T-cell (primary cell): ENCODE measurements at regions not wholly inside any gene's neighbourhood (a gene's known extent, or its start where the extent isn't known, plus 50 kb on each side); places are given as distances from the start of the nearest gene placed in this dataset.

Experiments used
- ATAC-seq, 4 experiments: fragments of 200-7000 bp in 3 of 4; fragments of 150-1000 bp in 1 of 4; cut with Tn5 transposase; replicated peaks in 1 of 4; 1 replicate in 3 of 4; 2 replicates in 1 of 4; pipeline ENCODE4 v1.10.0; 2021; ENCODE audit warnings: moderate library complexity in 3 of 4, mild to moderate bottlenecking in 2 of 4, moderate number of reproducible peaks in 1 of 4
- CTCF ChIA-PET, 2 donors: fragments of 300-600 bp; sonication (Branson Sonifier 250); formaldehyde crosslinking; loops; one replicate each; lab custom pipeline; 2022; ENCODE audit warnings: antibody characterized with exemption in 2 of 2; lab: Charles Lee
- POLR2A ChIA-PET, 2 donors: fragments of 300-600 bp; sonication (Branson Sonifier 250); formaldehyde crosslinking; loops; one replicate each; lab custom pipeline; 2022; ENCODE audit warnings: antibody characterized with exemption in 2 of 2; lab: Charles Lee
- DNase-seq, 35 experiments: peaks; one replicate each; pipeline versions ENCODE4 v3.0.0 to v3.0.0-alpha.2; 2013 to 2023
- H3K27ac ChIP-seq: one replicate; pipeline ENCODE4 v1.5.1; 2013; ENCODE audit warnings: low read length
- H3K27me3 ChIP-seq, 2 experiments: replicated peaks in 1 of 2; 1 replicate in 1 of 2; 2 replicates in 1 of 2; pipeline versions ENCODE4 v1.6.1 to v1.7.0; 2013; ENCODE audit warnings: low read length in 1 of 2, mixed read lengths in 1 of 2; ENCODE audit not compliant: control insufficient read depth in 2 of 2, insufficient read depth in 2 of 2; ENCODE audit errors: extremely low read depth in 1 of 2
- H3K36me3 ChIP-seq, 2 donors: 1 replicate in 1 of 2; 2 replicates in 1 of 2; pipeline versions ENCODE4 v1.6.1 to v1.7.0; 2013; ENCODE audit warnings: low read length in 1 of 2; ENCODE audit not compliant: control insufficient read depth in 2 of 2, insufficient read depth in 1 of 2; ENCODE audit errors: extremely low read depth in 1 of 2
- H3K4me1 ChIP-seq, 2 experiments: 1 replicate in 1 of 2; 2 replicates in 1 of 2; pipeline versions ENCODE4 v1.6.1 to v1.7.0; 2013; ENCODE audit warnings: low read length in 2 of 2, mixed read lengths in 1 of 2; ENCODE audit not compliant: insufficient read depth in 2 of 2, control insufficient read depth in 1 of 2; ENCODE audit errors: extremely low read depth in 1 of 2
- H3K4me3 ChIP-seq, 2 donors: 1 replicate in 1 of 2; 2 replicates in 1 of 2; pipeline versions ENCODE4 v1.5.1 to v1.7.0; 2013; ENCODE audit warnings: mild to moderate bottlenecking in 2 of 2, low read length in 1 of 2, moderate library complexity in 1 of 2; ENCODE audit not compliant: control insufficient read depth in 1 of 2; ENCODE audit errors: extremely low read depth in 1 of 2
- H3K9me3 ChIP-seq: 2 replicates; pipeline ENCODE4 v1.7.0; 2013
- H3K27ac Mint-ChIP-seq, 2 donors: one replicate each; pipeline ENCODE4 v1.8.0; 2020 to 2021; ENCODE audit warnings: mild to moderate bottlenecking in 2 of 2, mixed read lengths in 2 of 2
- H3K27me3 Mint-ChIP-seq, 2 donors: one replicate each; pipeline ENCODE4 v1.8.0; 2021 to 2022; ENCODE audit warnings: mixed read lengths in 2 of 2
- H3K36me3 Mint-ChIP-seq: one replicate; pipeline ENCODE4 v1.8.0; 2021; ENCODE audit warnings: mixed read lengths
- H3K4me1 Mint-ChIP-seq, 3 donors: one replicate each; pipeline ENCODE4 v1.8.0; 2020 to 2022; ENCODE audit warnings: mixed read lengths in 3 of 3, mild to moderate bottlenecking in 1 of 3
- H3K4me3 Mint-ChIP-seq, 3 donors: one replicate each; pipeline ENCODE4 v1.8.0; 2020 to 2022; ENCODE audit warnings: mild to moderate bottlenecking in 3 of 3, mixed read lengths in 3 of 3, moderate library complexity in 3 of 3
- H3K9me3 Mint-ChIP-seq, 3 donors: one replicate each; pipeline ENCODE4 v1.8.0; 2020 to 2022; ENCODE audit warnings: mixed read lengths in 3 of 3
- WGBS: methylation state at CpG from one replicate; pipeline ENCODE4 v1.1.5; 2013; ENCODE audit warnings: missing lambda C conversion rate; ENCODE audit not compliant: insufficient coverage; 5-methylcytosine and 5-hydroxymethylcytosine counted together

DNA sequence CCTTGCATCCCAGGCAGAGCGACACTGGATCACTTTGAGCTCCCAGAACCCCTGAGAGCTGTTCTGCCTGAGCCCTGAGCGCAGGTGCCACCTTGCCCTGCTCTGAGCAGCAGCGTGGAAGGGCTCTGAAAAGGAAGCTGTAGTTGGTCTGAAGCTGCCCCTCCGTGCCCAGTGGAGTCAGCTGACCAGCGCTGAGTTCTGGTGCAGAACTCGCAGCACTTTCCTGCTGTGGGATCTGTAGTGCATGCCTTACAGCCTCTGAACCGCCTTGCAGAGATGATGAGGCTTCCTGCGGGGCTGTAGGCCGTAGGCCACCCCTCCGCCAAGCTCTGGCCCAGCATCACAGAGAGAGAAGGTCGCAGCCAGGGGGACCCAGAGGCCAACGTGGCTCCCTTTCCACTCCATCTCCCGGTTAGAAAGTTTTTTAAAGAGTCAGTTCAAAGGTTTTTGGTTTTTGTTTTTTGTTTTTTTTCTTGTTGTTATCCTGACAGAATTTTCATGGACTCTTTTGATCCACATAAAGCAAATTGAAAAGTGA is 158.3 kb upstream of the CST7 start:
- Histone ChIP-seq H3K4me1 (no peaks in the 10 kb centered on the region), H3K9me3 (no peaks in the 10 kb centered on the region), H3K4me3 (no peak overlapping the region), H3K36me3 (no peaks in the 10 kb centered on the region), H3K27me3 (peaks cover 0 to 19% of the 10 kb centered on the region in 2 experiments), H3K27ac (no peak overlapping the region)
- H3K27me3 Mint-ChIP-seq: peaks cover 0 to 3% of the 10 kb centered on the region in 2 donors
- ChIA-PET POLR2A (no interaction called here), CTCF (no interaction called here)
- ATAC-seq (no peak), DNase-seq (no peak)
- no peaks in the 10 kb centered on the region for H3K4me1 Mint-ChIP-seq
- no peak overlapping the region for H3K27ac Mint-ChIP-seq
- no peak overlapping the region for H3K4me3 Mint-ChIP-seq
- 78% methylated on average over 9 of the region's 13 CpGs for WGBS
- no peaks in the 10 kb centered on the region for H3K36me3 Mint-ChIP-seq
- H3K9me3 Mint-ChIP-seq: no peaks in the 10 kb centered on the region

DNA sequence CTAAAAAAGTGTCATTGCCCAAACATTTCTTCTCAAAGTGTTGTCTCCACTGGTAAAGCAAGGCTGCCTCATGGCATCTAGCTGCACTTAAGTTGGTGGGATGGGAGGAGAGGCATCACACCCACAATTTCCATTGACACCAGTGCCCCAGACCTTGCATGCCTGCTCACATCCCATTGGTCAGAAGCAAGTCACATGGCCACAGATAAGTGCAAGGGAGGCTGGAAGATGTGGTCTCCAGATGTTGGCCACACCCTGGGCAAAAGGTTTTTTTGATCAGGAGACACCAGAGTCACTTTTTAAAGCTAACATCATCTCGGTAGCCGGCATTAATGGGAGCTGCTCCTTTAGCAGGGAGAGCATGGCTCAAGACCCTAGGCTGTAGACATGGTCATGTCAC is 157.1 kb upstream of the CST7 start:
- H3K36me3 Mint-ChIP-seq: no peaks in the 10 kb centered on the region
- H3K9me3 Mint-ChIP-seq: no peaks in the 10 kb centered on the region
- Histone ChIP-seq H3K4me1 (no peaks in the 10 kb centered on the region), H3K4me3 (no peak overlapping the region), H3K27me3 (peaks cover 0 to 17% of the 10 kb centered on the region in 2 experiments), H3K36me3 (no peaks in the 10 kb centered on the region), H3K27ac (no peak overlapping the region), H3K9me3 (no peaks in the 10 kb centered on the region)
- WGBS: 100% methylated on average over 2 of the region's 2 CpGs
- H3K27ac Mint-ChIP-seq: no peak overlapping the region
- ChIA-PET POLR2A (no interaction called here), CTCF (no interaction called here)
- H3K27me3 Mint-ChIP-seq: peaks cover 0 to 3% of the 10 kb centered on the region in 2 donors
- no peak for DNase-seq
- no peak overlapping the region for H3K4me3 Mint-ChIP-seq
- no peaks in the 10 kb centered on the region for H3K4me1 Mint-ChIP-seq
- no peak for ATAC-seq

DNA sequence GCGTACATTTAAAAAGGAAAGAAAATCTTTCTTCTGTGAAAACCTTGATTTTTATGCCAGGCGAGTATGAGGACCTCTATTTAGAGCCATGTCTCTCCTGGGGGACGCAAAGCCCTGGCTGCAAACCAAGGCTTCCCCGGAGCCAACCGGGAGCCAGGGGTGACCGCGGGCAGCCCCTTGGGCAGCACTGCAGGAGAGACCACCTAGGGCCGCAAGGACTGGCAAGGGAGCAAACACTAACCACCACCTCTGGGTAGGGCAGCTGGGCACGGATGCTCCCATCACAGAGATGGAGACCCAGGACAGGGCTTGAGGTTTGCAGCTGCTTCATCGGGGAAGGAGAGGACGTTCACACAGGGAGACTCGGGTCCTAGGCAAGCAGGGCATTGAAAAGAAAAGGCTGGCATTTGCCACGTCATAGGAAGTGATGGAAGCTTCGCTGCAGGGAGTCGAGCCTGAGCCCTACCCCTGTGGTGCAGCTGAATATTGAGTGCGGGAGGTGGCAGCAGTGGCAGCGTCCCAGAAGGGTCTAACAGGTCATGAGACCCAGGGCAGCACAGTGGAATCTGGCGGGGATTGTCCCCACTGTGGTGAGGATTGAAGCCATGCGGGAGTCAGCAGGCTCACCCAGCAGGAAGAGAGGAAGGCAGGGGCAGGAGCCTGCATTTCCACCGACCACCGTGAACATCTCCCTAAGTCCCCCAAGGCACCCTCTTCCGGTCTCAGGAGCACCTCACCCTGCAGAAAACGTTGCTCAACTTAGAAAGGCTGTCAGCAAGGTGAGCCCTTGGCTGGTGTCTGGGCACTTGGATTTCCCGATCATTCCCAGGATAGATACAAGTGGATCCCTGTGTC is 156.2 kb upstream of the CST7 start:
- DNase-seq (no peak), ATAC-seq (no peak)
- Histone ChIP-seq H3K4me1 (no peaks in the 10 kb centered on the region), H3K27ac (no peak overlapping the region), H3K27me3 (peaks cover 0 to 16% of the 10 kb centered on the region in 2 experiments), H3K4me3 (no peak overlapping the region), H3K36me3 (no peaks in the 10 kb centered on the region), H3K9me3 (no peaks in the 10 kb centered on the region)
- ChIA-PET POLR2A (no interaction called here), CTCF (no interaction called here)
- no peaks in the 10 kb centered on the region for H3K36me3 Mint-ChIP-seq
- no peaks in the 10 kb centered on the region for H3K9me3 Mint-ChIP-seq
- H3K4me1 Mint-ChIP-seq: no peaks in the 10 kb centered on the region
- peaks cover 0 to 3% of the 10 kb centered on the region in 2 donors for H3K27me3 Mint-ChIP-seq
- 83% methylated on average over 21 of the region's 24 CpGs for WGBS
- H3K4me3 Mint-ChIP-seq: no peak overlapping the region
- H3K27ac Mint-ChIP-seq: peak overlapping the region in 1 of 2 donors; percentile 39

DNA sequence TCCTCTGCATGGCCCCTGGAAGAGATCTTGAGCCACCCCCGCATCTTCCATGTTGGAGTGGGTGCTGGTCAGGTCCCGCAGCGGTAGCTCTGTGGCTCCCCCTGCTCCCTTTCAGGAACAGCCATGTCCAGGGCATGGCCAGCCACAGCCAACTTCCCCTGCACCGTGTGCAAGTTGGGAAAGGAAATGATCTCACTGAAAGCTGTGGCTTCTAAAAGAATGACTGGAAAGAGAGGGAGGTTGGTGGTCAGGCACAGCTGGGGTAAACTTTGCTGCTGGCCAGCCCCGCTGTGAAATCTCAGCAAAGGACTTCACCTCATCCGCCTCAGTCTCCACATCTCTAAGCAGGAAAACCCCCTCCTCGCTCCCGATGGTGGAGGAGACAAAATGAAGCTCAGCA is 153.6 kb upstream of the CST7 start:
- Histone ChIP-seq H3K27me3 (peaks cover 0 to 18% of the 10 kb centered on the region in 2 experiments), H3K4me3 (no peak overlapping the region), H3K4me1 (no peaks in the 10 kb centered on the region), H3K27ac (no peak overlapping the region), H3K9me3 (no peaks in the 10 kb centered on the region), H3K36me3 (no peaks in the 10 kb centered on the region)
- Mint-ChIP-seq H3K27me3 (peaks cover 0 to 3% of the 10 kb centered on the region in 2 donors), H3K4me3 (no peak overlapping the region), H3K27ac (no peak overlapping the region), H3K36me3 (no peaks in the 10 kb centered on the region), H3K9me3 (no peaks in the 10 kb centered on the region), H3K4me1 (no peaks in the 10 kb centered on the region)
- CTCF ChIA-PET: no interaction called here
- no peak for ATAC-seq
- WGBS: no CpG with 5 or more reads among the region's 8 CpGs
- no peak for DNase-seq
- POLR2A ChIA-PET: no interaction called here

DNA sequence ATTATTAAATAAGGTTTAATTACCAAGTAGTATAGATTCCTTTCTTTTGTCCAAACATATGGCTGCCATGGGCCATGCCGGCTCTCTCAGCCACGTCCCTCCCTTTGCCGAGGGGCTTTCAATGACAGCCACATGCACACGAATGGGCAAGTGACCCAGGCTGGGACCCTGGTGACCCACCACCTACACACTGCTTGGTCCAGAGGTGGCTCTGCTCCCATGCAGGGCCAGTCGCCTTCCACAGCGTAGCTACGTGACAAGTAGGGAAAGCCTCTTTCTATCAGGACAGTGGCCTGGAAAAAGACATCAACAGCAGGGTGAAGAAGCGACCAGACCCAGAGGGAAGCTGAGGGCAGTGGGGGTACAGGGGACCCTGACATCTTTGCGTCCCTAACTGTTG is 152.8 kb upstream of the CST7 start:
- no peak for DNase-seq
- Mint-ChIP-seq H3K9me3 (no peaks in the 10 kb centered on the region), H3K4me1 (no peaks in the 10 kb centered on the region), H3K36me3 (no peaks in the 10 kb centered on the region), H3K4me3 (no peak overlapping the region), H3K27me3 (peaks cover 0 to 5% of the 10 kb centered on the region in 2 donors), H3K27ac (no peak overlapping the region)
- Histone ChIP-seq H3K9me3 (no peaks in the 10 kb centered on the region), H3K27ac (no peak overlapping the region), H3K4me3 (no peak overlapping the region), H3K27me3 (peaks cover 0 to 18% of the 10 kb centered on the region in 2 experiments), H3K36me3 (no peaks in the 10 kb centered on the region), H3K4me1 (no peaks in the 10 kb centered on the region)
- POLR2A ChIA-PET: no interaction called here
- CTCF ChIA-PET: no interaction called here
- no peak for ATAC-seq
- WGBS: 83% methylated on average over 8 of the region's 9 CpGs

DNA sequence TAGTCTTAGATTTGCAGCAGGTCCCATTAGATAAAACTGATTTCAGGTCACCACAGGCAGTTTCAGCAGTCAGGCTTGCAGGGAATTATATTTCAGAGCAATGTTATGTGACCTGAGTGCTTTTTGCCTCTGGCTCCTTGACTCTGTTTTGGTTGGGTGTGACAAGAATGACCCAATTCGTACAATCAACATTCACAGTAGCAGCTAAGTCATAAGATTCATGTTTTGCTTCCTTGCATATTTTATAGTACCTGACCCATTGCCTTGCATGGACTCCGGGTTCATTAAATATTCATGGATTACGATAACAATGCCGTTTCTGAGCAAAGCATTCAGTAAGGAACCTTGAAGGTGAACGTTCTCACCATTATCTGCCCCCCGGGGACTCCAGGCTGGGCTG is 152.0 kb upstream of the CST7 start:
- no peaks in the 10 kb centered on the region for H3K4me1 ChIP-seq
- POLR2A ChIA-PET: no interaction called here
- H3K36me3 ChIP-seq: no peaks in the 10 kb centered on the region
- no peaks in the 10 kb centered on the region for H3K9me3 ChIP-seq
- WGBS: 81% methylated on average over 6 of the region's 6 CpGs
- CTCF ChIA-PET: no interaction called here
- no peak overlapping the region for H3K27ac Mint-ChIP-seq
- peaks cover 0 to 5% of the 10 kb centered on the region in 2 donors for H3K27me3 Mint-ChIP-seq
- no peak overlapping the region for H3K4me3 ChIP-seq
- H3K4me1 Mint-ChIP-seq: no peaks in the 10 kb centered on the region
- DNase-seq (no peak), ATAC-seq (no peak)
- no peak overlapping the region for H3K4me3 Mint-ChIP-seq
- no peaks in the 10 kb centered on the region for H3K36me3 Mint-ChIP-seq
- no peaks in the 10 kb centered on the region for H3K9me3 Mint-ChIP-seq
- no peak overlapping the region for H3K27ac ChIP-seq
- peaks cover 0 to 18% of the 10 kb centered on the region in 2 experiments for H3K27me3 ChIP-seq
